ENCODE measurements at regions not wholly inside any gene's neighbourhood (a gene's known extent, or its start where the extent isn't known, plus 50 kb on each side); places are given as distances from the start of the nearest gene placed in this dataset.

DNA sequence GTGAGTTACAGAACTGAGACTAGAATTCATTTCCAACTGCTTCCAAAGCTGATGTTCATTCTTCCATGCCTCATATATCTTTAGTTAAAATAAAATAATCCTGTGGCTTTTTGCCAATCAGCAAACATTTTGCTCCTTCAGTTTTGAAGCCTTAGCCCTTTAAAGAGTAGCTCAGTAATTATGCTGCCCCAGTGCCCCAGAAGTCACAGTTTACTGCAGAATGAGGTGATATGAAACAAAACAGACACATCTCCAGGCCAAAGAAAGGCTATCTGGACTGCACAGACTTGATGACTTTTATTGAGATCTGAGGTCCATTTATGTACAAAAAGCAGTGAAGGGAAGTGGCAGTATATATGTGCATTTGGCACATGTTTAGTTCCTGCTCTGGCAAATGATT is 285.8 kb upstream of the ZNF462 start:
- Mint-ChIP-seq H3K27me3 (ENCODE audit: low read depth) (no peaks in the 10 kb centered on the region), H3K9me3 (no peaks in the 10 kb centered on the region), H3K4me3 (no peak overlapping the region), H3K36me3 (ENCODE audit: insufficient read depth in 1 of 3, low read depth in 3 of 3) (no peaks in the 10 kb centered on the region; a peak in 1 of 7 replicates), H3K27ac (no peak overlapping the region), H3K4me1 (0 out of 4 replicates have a peak, but pooled peaks cover 0 to 3% of the 10 kb centered on the region in 2 experiments)
- Histone ChIP-seq H4K5ac (ENCODE audit: insufficient read length, low read depth, low read length) (no peak overlapping the region), H2BK5ac (ENCODE audit: insufficient read length, low read length) (no peak overlapping the region), H4K20me1 (ENCODE audit: control insufficient read depth, insufficient read depth, insufficient read length) (no peaks in the 10 kb centered on the region), H2AFZ (ENCODE audit: low read length) (no peak overlapping the region), H4K91ac (ENCODE audit: insufficient read length, low read depth, low read length) (no peak overlapping the region), H4K8ac (replicated peaks; ENCODE audit: insufficient read length, low read depth, low read length) (no peak overlapping the region), H2BK20ac (ENCODE audit: low read depth, low read length, poor library complexity, severe bottlenecking) (no peak overlapping the region), H2AK5ac (ENCODE audit: insufficient read length, low read length) (no peak overlapping the region), H3K4me1 (ENCODE audit: insufficient read depth, low read length) (no peaks in the 10 kb centered on the region), H3K79me1 (ENCODE audit: insufficient read depth, low read depth, low read length, poor library complexity, severe bottlenecking) (no peaks in the 10 kb centered on the region), H3K23me2 (ENCODE audit: insufficient read length, low read depth, low read length, poor library complexity, severe bottlenecking) (no peaks in the 10 kb centered on the region), H3K23ac (ENCODE audit: insufficient read length, low read depth, low read length) (no peak overlapping the region), H3K4ac (ENCODE audit: low read depth, low read length) (no peak overlapping the region), H2BK12ac (ENCODE audit: insufficient read length, low read depth, low read length) (no peak overlapping the region), H3K27ac (ENCODE audit: insufficient read length, low read depth, low read length) (no peak overlapping the region), H3T11ph (ENCODE audit: low read length) (no peak overlapping the region), H2BK120ac (ENCODE audit: low read depth, low read length, poor library complexity, severe bottlenecking) (no peak overlapping the region), H3K56ac (ENCODE audit: insufficient read length, low read depth, low read length) (no peak overlapping the region), H3K9me3 (ENCODE audit: control insufficient read depth, low read depth, low read length) (no peaks in the 10 kb centered on the region), H3K79me2 (ENCODE audit: insufficient read depth, low read length) (no peaks in the 10 kb centered on the region), H3K27me3 (ENCODE audit: insufficient read depth, low read length) (no peaks in the 10 kb centered on the region), H2BK15ac (ENCODE audit: low read depth, low read length) (no peak overlapping the region), H3K18ac (ENCODE audit: insufficient read length, low read depth, low read length) (no peak overlapping the region), H3K4me2 (ENCODE audit: insufficient read depth, insufficient read length, low read length) (no peak overlapping the region), H3K14ac (ENCODE audit: insufficient read depth, low read length) (no peak overlapping the region), H3K9ac (ENCODE audit: extremely low read depth, insufficient read length, low read length) (no peak overlapping the region)
- TF ChIP-seq CTCF (conservative IDR thresholded peaks at IDR 0.05) = no peak
- no peak for DNase-seq

Measured in H9 (cell line).